ENCODE measurements at regions not wholly inside any gene's neighbourhood (a gene's known extent, or its start where the extent isn't known, plus 50 kb on each side); places are given as distances from the start of the nearest gene placed in this dataset.

DNA sequence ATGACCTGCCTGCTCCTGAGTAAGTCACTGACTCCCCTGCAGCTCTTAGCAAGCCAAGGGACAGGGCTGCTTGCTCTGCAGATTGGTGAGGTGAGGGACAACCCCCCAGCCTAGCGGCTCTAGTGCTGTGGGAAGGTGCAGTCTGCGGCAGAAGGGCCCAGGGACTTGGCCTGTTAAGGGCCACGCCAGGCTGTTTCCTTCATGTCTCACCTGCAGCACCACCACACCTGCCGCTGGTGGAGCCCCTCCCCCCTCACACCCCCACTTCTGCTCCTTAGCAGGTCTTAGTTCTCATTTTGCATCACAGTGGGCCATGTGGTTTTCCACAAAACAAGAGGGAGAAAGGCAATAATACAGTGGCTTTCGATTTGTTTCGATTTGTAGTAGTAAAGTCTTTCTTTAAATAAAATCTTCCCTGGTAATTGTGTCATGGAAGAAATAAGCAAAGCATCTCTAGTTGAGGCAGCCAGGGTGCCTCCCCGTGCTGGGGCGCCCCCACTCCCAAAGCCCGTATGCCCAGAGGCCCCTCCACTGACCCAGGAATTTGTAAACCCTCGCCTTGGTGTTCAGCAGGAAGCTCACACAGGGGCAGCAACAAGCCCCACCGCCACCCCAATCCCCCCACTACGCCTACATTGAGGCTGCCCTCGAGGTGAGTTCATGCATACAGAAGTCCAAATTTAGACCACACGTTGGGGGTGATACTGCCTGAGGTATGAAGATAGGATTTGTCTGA is 86.5 kb upstream of the CLDN5 start:
- Mint-ChIP-seq H3K27me3 (ENCODE audit: low read depth in 3 of 3) (peaks cover 7 to 31% (median 11%) of the 10 kb centered on the region in 3 donors), H3K9me3 (no peaks in the 10 kb centered on the region), H3K27ac (no peak overlapping the region), H3K36me3 (no peaks in the 10 kb centered on the region), H3K4me3 (no peak overlapping the region), H3K4me1 (peaks cover 2% of the 10 kb centered on the region)
- no peak overlapping the region for H3K9ac ChIP-seq (ENCODE audit: insufficient read depth, low read length, poor library complexity, severe bottlenecking)
- intact Hi-C loops (cut with micrococcal nuclease): no loop called here
- TF ChIP-seq, protein P1, sequence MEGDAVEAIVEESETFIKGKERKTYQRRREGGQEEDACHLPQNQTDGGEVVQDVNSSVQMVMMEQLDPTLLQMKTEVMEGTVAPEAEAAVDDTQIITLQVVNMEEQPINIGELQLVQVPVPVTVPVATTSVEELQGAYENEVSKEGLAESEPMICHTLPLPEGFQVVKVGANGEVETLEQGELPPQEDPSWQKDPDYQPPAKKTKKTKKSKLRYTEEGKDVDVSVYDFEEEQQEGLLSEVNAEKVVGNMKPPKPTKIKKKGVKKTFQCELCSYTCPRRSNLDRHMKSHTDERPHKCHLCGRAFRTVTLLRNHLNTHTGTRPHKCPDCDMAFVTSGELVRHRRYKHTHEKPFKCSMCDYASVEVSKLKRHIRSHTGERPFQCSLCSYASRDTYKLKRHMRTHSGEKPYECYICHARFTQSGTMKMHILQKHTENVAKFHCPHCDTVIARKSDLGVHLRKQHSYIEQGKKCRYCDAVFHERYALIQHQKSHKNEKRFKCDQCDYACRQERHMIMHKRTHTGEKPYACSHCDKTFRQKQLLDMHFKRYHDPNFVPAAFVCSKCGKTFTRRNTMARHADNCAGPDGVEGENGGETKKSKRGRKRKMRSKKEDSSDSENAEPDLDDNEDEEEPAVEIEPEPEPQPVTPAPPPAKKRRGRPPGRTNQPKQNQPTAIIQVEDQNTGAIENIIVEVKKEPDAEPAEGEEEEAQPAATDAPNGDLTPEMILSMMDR (IDR thresholded peaks at IDR 0.05): no peak
- H3K36me3 ChIP-seq (replicated peaks in 1 of 2; ENCODE audit: control insufficient read depth in 1 of 2, insufficient read depth in 2 of 2, low read length in 2 of 2): no peaks in the 10 kb centered on the region
- H3K4me1 ChIP-seq (ENCODE audit: control insufficient read depth in 1 of 2, insufficient read depth in 2 of 2, low read length in 2 of 2): no peaks in the 10 kb centered on the region
- no peak overlapping the region for H3K4me2 ChIP-seq (replicated peaks; ENCODE audit: extremely low read depth, low read length, poor library complexity, severe bottlenecking)
- no peak overlapping the region for H2AFZ ChIP-seq (ENCODE audit: insufficient read depth, low read depth, low read length, poor library complexity, severe bottlenecking)
- H3K4me3 ChIP-seq (replicated peaks in 1 of 3; ENCODE audit: low read depth in 2 of 3, low read length in 3 of 3): no peak overlapping the region
- no peak overlapping the region for H3K27ac ChIP-seq (ENCODE audit: low read depth in 1 of 2, low read length in 2 of 2)
- DNase-seq: no peak
- no peaks in the 10 kb centered on the region for H3K79me2 ChIP-seq (ENCODE audit: insufficient read depth, low read length)
- 86% methylated on average over 4 of the region's 14 CpGs for WGBS (ENCODE audit: insufficient coverage)
- H3K9me3 ChIP-seq (replicated peaks in 1 of 2; ENCODE audit: control insufficient read depth in 1 of 2, insufficient read depth in 1 of 2, low read length in 2 of 2): no peaks in the 10 kb centered on the region
- H3K27me3 ChIP-seq (ENCODE audit: control insufficient read depth in 2 of 2, insufficient read depth in 2 of 2, low read length in 2 of 2): peaks cover 0 to 6% of the 10 kb centered on the region in 2 donors
- no peaks in the 10 kb centered on the region for H4K20me1 ChIP-seq (ENCODE audit: insufficient read depth, low read length)

DNA sequence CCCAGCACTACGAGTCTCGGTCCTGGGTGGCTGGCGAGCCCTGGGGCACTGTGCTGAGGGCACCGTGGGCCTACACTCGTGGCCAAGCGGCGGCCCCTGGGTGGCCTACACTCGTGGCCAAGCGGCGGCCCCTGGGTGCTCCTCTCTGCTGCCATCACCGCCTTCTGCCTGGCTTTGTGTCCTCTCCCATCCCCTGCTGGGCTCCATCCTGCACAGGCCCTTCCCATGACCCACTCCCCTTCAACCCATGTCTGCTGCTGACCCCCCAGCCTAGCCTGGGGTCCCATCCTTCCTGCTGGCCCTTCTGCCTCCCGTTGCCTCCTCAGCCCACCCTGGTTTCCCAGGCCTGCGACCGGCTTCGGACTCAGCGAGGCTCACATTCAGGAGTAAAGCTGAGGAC is 87.4 kb upstream of the CLDN5 start:
- Histone ChIP-seq H2AFZ (ENCODE audit: insufficient read depth, low read depth, low read length, poor library complexity, severe bottlenecking) (no peak overlapping the region), H3K9me3 (replicated peaks in 1 of 2; ENCODE audit: control insufficient read depth in 1 of 2, insufficient read depth in 1 of 2, low read length in 2 of 2) (no peaks in the 10 kb centered on the region), H3K27ac (ENCODE audit: low read depth in 1 of 2, low read length in 2 of 2) (no peak overlapping the region), H3K4me1 (ENCODE audit: control insufficient read depth in 1 of 2, insufficient read depth in 2 of 2, low read length in 2 of 2) (no peaks in the 10 kb centered on the region), H3K79me2 (ENCODE audit: insufficient read depth, low read length) (no peaks in the 10 kb centered on the region), H3K36me3 (replicated peaks in 1 of 2; ENCODE audit: control insufficient read depth in 1 of 2, insufficient read depth in 2 of 2, low read length in 2 of 2) (no peaks in the 10 kb centered on the region), H3K27me3 (ENCODE audit: control insufficient read depth in 2 of 2, insufficient read depth in 2 of 2, low read length in 2 of 2) (peaks cover 0 to 6% of the 10 kb centered on the region in 2 donors), H3K4me3 (replicated peaks in 1 of 3; ENCODE audit: low read depth in 2 of 3, low read length in 3 of 3) (no peak overlapping the region), H4K20me1 (ENCODE audit: insufficient read depth, low read length) (no peaks in the 10 kb centered on the region), H3K9ac (ENCODE audit: insufficient read depth, low read length, poor library complexity, severe bottlenecking) (no peak overlapping the region), H3K4me2 (replicated peaks; ENCODE audit: extremely low read depth, low read length, poor library complexity, severe bottlenecking) (no peak overlapping the region)
- Mint-ChIP-seq H3K4me1 (peaks cover 2% of the 10 kb centered on the region), H3K36me3 (no peaks in the 10 kb centered on the region), H3K9me3 (no peaks in the 10 kb centered on the region), H3K4me3 (no peak overlapping the region), H3K27ac (no peak overlapping the region), H3K27me3 (ENCODE audit: low read depth in 3 of 3) (peaks cover 7 to 23% (median 10%) of the 10 kb centered on the region in 3 donors)
- intact Hi-C loops (cut with micrococcal nuclease): no loop called here
- DNase-seq: no peak
- TF ChIP-seq, protein P1 (IDR thresholded peaks at IDR 0.05): no peak
- WGBS (ENCODE audit: insufficient coverage): 93% methylated on average over 14 of the region's 16 CpGs
